ENCODE measurements at regions not wholly inside any gene's neighbourhood (a gene's known extent, or its start where the extent isn't known, plus 50 kb on each side); places are given as distances from the start of the nearest gene placed in this dataset.
"Not testable (repeated sequence)": the region's sequence is repeated elsewhere in the genome, so short reads cannot be mapped to it uniquely, and the experiment has no call there.

DNA sequence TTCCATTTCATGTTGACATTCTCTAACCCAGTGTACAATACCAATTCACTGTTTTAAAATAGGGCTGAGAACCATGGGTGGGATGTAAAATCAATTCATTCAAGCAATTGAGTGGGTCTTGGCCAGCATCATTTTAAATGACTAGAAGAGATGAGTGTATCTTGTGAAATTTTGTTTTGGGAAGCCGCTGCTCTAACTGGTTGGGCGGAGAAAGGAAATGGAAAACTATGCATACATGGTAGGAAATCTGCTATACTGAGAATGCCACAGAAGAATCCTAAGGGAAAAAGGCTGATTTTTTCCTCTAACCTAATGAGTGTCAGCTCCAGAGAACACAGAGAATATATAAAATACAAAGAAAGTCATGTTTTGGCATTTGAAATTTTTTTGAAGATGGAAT lies 54.8 kb upstream of the DCLK2 start:
- no peak overlapping the region for H3K4me2 ChIP-seq (ENCODE audit: low read depth, low read length, poor library complexity, severe bottlenecking)
- H4K20me1 ChIP-seq (ENCODE audit: insufficient read depth, low read length, poor library complexity, severe bottlenecking): no peaks in the 10 kb centered on the region
- no peaks in the 10 kb centered on the region for H3K9me3 ChIP-seq (ENCODE audit: insufficient read depth, low read depth, low read length)
- no peak for TF ChIP-seq EZH2phosphoT487 (IDR thresholded peaks at IDR 0.05; ENCODE audit: borderline replicate concordance)
- TF ChIP-seq, protein P1, sequence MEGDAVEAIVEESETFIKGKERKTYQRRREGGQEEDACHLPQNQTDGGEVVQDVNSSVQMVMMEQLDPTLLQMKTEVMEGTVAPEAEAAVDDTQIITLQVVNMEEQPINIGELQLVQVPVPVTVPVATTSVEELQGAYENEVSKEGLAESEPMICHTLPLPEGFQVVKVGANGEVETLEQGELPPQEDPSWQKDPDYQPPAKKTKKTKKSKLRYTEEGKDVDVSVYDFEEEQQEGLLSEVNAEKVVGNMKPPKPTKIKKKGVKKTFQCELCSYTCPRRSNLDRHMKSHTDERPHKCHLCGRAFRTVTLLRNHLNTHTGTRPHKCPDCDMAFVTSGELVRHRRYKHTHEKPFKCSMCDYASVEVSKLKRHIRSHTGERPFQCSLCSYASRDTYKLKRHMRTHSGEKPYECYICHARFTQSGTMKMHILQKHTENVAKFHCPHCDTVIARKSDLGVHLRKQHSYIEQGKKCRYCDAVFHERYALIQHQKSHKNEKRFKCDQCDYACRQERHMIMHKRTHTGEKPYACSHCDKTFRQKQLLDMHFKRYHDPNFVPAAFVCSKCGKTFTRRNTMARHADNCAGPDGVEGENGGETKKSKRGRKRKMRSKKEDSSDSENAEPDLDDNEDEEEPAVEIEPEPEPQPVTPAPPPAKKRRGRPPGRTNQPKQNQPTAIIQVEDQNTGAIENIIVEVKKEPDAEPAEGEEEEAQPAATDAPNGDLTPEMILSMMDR (conservative IDR thresholded peaks at IDR 0.05; ENCODE audit: low read length): no peak
- no peaks in the 10 kb centered on the region for H3K4me1 ChIP-seq (ENCODE audit: insufficient read depth, low read length, poor library complexity, severe bottlenecking)
- H3K79me2 ChIP-seq (ENCODE audit: insufficient read depth, low read length): no peaks in the 10 kb centered on the region
- H3K9ac ChIP-seq (ENCODE audit: low read depth, low read length, poor library complexity, severe bottlenecking): no peak overlapping the region
- no peak overlapping the region for H2AFZ ChIP-seq (ENCODE audit: low read length)
- no peaks in the 10 kb centered on the region for H3K27me3 ChIP-seq (ENCODE audit: insufficient read depth, low read length, poor library complexity, severe bottlenecking)
- no peak overlapping the region for H3K4me3 ChIP-seq (ENCODE audit: low read length, poor library complexity, severe bottlenecking)
- no peaks in the 10 kb centered on the region for H3K9me2 ChIP-seq (replicated peaks; ENCODE audit: low read depth, low read length)
- no peaks in the 10 kb centered on the region for H3F3A ChIP-seq (ENCODE audit: low read depth)
- H3K36me3 ChIP-seq (ENCODE audit: insufficient read depth, low read length): no peaks in the 10 kb centered on the region

DNA sequence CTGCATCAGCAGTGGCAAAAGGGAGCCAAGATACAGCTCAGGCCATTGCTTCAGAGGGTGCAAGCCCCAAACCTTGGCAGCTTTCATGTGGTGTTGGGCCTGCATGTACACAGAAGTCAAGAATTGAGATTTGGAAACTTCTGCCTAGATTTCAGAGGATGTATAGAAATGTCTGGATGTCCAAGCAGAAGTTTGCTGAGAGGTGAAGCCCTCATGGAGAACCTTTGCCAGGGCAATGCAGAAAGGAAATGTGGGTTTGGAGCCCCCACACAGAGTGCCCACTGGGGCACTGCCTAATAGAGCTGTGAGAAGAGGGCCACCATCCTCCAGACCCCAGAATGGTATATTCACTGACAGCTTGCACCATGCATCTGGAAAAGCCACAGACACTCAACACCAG lies 51.3 kb upstream of the DCLK2 start:
- not testable (repeated sequence) for H3K36me3 ChIP-seq (ENCODE audit: insufficient read depth, low read length); H2AFZ ChIP-seq (ENCODE audit: low read length); H3K4me3 ChIP-seq (ENCODE audit: low read length, poor library complexity, severe bottlenecking); H4K20me1 ChIP-seq (ENCODE audit: insufficient read depth, low read length, poor library complexity, severe bottlenecking); H3K9me3 ChIP-seq (ENCODE audit: insufficient read depth, low read depth, low read length); H3K27me3 ChIP-seq (ENCODE audit: insufficient read depth, low read length, poor library complexity, severe bottlenecking); H3K4me1 ChIP-seq (ENCODE audit: insufficient read depth, low read length, poor library complexity, severe bottlenecking); H3F3A ChIP-seq (ENCODE audit: low read depth); H3K9me2 ChIP-seq (replicated peaks; ENCODE audit: low read depth, low read length); H3K79me2 ChIP-seq (ENCODE audit: insufficient read depth, low read length); H3K4me2 ChIP-seq (ENCODE audit: low read depth, low read length, poor library complexity, severe bottlenecking); H3K9ac ChIP-seq (ENCODE audit: low read depth, low read length, poor library complexity, severe bottlenecking)
